ENCODE measurements at regions not wholly inside any gene's neighbourhood (a gene's known extent, or its start where the extent isn't known, plus 50 kb on each side); places are given as distances from the start of the nearest gene placed in this dataset.
"Not testable (repeated sequence)": the region's sequence is repeated elsewhere in the genome, so short reads cannot be mapped to it uniquely, and the experiment has no call there.

DNA sequence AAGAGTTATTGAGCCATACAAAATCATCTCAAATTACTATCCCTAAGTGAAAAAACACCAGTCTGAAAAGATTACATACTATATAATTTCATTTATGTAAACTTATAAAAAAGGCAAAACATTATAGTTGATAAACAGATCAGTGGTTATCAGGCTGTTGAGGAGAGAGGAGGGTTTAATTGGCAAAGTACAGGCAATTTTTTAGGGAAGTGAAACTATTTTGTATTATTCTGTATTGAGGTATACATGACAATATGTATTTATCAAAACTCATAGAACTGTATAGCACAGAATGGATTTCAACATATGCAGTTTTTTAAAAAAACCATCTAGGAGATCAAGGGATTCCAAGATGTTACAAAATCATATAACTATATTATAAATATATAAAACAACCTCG is 403.7 kb downstream of the LTN1 start:
- no peak for FAIRE-seq
- TF ChIP-seq CTCF (IDR thresholded peaks at IDR 0.05; ENCODE audit: insufficient read depth, missing control alignments) = no peak
- no peak for DNase-seq (ENCODE audit: insufficient read length, low spot score)

GRCh38 chr21:28587748-28588147 is 404.9 kb downstream of the LTN1 start:
- DNase-seq (ENCODE audit: insufficient read length, low spot score) (no peak), FAIRE-seq (no peak)
- TF ChIP-seq CTCF (IDR thresholded peaks at IDR 0.05; ENCODE audit: insufficient read depth, missing control alignments) = no peak

DNA sequence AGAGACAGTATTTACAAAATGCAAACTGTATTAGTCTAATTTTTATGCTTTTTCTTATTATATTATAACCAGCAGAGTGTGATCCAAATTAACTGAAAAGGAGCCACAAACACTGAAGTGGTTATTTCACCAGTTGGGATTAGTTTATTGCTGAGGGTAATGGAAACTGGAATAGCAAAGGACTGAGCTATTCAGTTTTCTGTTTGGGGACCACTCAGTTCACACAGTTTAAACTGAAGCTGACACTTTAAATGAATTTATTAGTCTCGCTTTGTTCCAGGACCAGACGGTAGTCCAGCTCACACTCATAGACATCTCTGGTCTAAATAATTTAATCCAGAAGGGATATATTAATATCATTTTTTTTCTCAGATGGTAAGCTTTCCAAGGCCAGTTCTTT is 410.7 kb downstream of the LTN1 start:
- DNase-seq (ENCODE audit: insufficient read length, low spot score) = no peak
- TF ChIP-seq CTCF (IDR thresholded peaks at IDR 0.05; ENCODE audit: insufficient read depth, missing control alignments) = no peak
- no peak for FAIRE-seq

- DNase-seq (ENCODE audit: insufficient read length, low spot score); FAIRE-seq: not testable (repeated sequence)
These were observed 411.4 kb downstream of the LTN1 start for GRCh38 chr21:28581311-28581731.

GRCh38 chr21:28580585-28580984 is 412.1 kb downstream of the LTN1 start:
- no peak for TF ChIP-seq CTCF (IDR thresholded peaks at IDR 0.05; ENCODE audit: insufficient read depth, missing control alignments)
- no peak for DNase-seq (ENCODE audit: insufficient read length, low spot score)
- no peak for FAIRE-seq

GRCh38 chr21:28579986-28580550 is 412.6 kb downstream of the LTN1 start:
- no peak for TF ChIP-seq CTCF (IDR thresholded peaks at IDR 0.05; ENCODE audit: insufficient read depth, missing control alignments)
- DNase-seq (ENCODE audit: insufficient read length, low spot score) = no peak
- no peak for FAIRE-seq

- no peak for TF ChIP-seq CTCF (IDR thresholded peaks at IDR 0.05; ENCODE audit: insufficient read depth, missing control alignments)
- no peak for DNase-seq (ENCODE audit: insufficient read length, low spot score)
- no peak for FAIRE-seq
These were observed 424.0 kb downstream of the LTN1 start for GRCh38 chr21:28568692-28569091.

- FAIRE-seq = not testable (repeated sequence)
These were observed 428.7 kb downstream of the LTN1 start for GRCh38 chr21:28563933-28564332.

More at GRCh38 chr21:28563933-28564332, 428.7 kb downstream of the LTN1 start:
- not testable (repeated sequence) for DNase-seq (ENCODE audit: insufficient read length, low spot score)

Data from D721Med (cell line).